ENCODE measurements at regions not wholly inside any gene's neighbourhood (a gene's known extent, or its start where the extent isn't known, plus 50 kb on each side); places are given as distances from the start of the nearest gene placed in this dataset.

GRCh38 chr10:131675104-131675503 lies 225.7 kb upstream of the PPP2R2D start:
- no peak overlapping the region for H3K4me3 ChIP-seq (ENCODE audit: control insufficient read depth, low read depth, low read length)
- TF ChIP-seq CTCF (IDR thresholded peaks at IDR 0.05; ENCODE audit: control insufficient read depth, insufficient read depth, low read depth, low read length, missing control alignments): no peak
- no peak for DNase-seq (ENCODE audit: low read depth)

GRCh38 chr10:131676046-131676799 lies 224.6 kb upstream of the PPP2R2D start:
- no peak for TF ChIP-seq CTCF (IDR thresholded peaks at IDR 0.05; ENCODE audit: control insufficient read depth, insufficient read depth, low read depth, low read length, missing control alignments)
- no peak overlapping the region for H3K4me3 ChIP-seq (ENCODE audit: control insufficient read depth, low read depth, low read length)
- no peak for DNase-seq (ENCODE audit: low read depth)

- DNase-seq (ENCODE audit: low read depth): no peak
- H3K4me3 ChIP-seq (ENCODE audit: control insufficient read depth, low read depth, low read length): no peak overlapping the region
- no peak for TF ChIP-seq CTCF (IDR thresholded peaks at IDR 0.05; ENCODE audit: control insufficient read depth, insufficient read depth, low read depth, low read length, missing control alignments)
Observed at GRCh38 chr10:131676800-131677421, 223.9 kb upstream of the PPP2R2D start.

- no peak for DNase-seq (ENCODE audit: low read depth)
- no peak for TF ChIP-seq CTCF (IDR thresholded peaks at IDR 0.05; ENCODE audit: control insufficient read depth, insufficient read depth, low read depth, low read length, missing control alignments)
- no peak overlapping the region for H3K4me3 ChIP-seq (ENCODE audit: control insufficient read depth, low read depth, low read length)
Observed at GRCh38 chr10:131677671-131678070, 223.1 kb upstream of the PPP2R2D start.

GRCh38 chr10:131678171-131678570 lies 222.6 kb upstream of the PPP2R2D start:
- TF ChIP-seq CTCF (IDR thresholded peaks at IDR 0.05; ENCODE audit: control insufficient read depth, insufficient read depth, low read depth, low read length, missing control alignments): no peak
- no peak overlapping the region for H3K4me3 ChIP-seq (ENCODE audit: control insufficient read depth, low read depth, low read length)
- DNase-seq (ENCODE audit: low read depth): no peak

GRCh38 chr10:131678613-131679012 lies 222.2 kb upstream of the PPP2R2D start:
- DNase-seq (ENCODE audit: low read depth): no peak
- TF ChIP-seq CTCF (IDR thresholded peaks at IDR 0.05; ENCODE audit: control insufficient read depth, insufficient read depth, low read depth, low read length, missing control alignments): no peak

More at GRCh38 chr10:131678613-131679012, 222.2 kb upstream of the PPP2R2D start:
- H3K4me3 ChIP-seq (ENCODE audit: control insufficient read depth, low read depth, low read length): no peak overlapping the region

All from AG09309 (cell line).